Hippocampal formation (tissue), 2 donors: ENCODE measurements at regions not wholly inside any gene's neighbourhood (a gene's known extent, or its start where the extent isn't known, plus 50 kb on each side); places are given as distances from the start of the nearest gene placed in this dataset.
A peak's percentile ranks its signal among the peaks of the same experiment; 100 is the strongest.
"Not testable (repeated sequence)": the region's sequence is repeated elsewhere in the genome, so short reads cannot be mapped to it uniquely, and the experiment has no call there.

Experiments used
- DNase-seq, 2 donors: peaks; one replicate each; lab custom pipeline; 2025; lab: John Stamatoyannopoulos, UW

- peak; percentile 2 to 40 for DNase-seq
Observed at GRCh38 chr14:21902561-21903181, 229.1 kb upstream of the OR4E1 start.

DNA sequence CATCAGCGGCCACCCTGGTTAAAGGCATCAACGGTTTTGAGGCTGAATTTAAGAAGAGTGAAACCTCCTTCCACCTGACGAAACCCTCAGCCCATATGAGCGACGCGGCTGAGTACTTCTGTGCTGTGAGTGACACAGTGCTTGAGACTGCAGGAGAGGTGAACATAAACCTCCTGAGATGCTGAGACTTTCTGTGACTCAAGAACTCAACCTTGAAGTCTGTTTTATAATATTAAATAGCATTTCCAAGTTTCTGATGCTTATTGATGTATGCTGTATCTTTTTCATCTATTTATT, 221.2 kb upstream of the OR4E1 start:
- not testable (repeated sequence) for DNase-seq

DNA sequence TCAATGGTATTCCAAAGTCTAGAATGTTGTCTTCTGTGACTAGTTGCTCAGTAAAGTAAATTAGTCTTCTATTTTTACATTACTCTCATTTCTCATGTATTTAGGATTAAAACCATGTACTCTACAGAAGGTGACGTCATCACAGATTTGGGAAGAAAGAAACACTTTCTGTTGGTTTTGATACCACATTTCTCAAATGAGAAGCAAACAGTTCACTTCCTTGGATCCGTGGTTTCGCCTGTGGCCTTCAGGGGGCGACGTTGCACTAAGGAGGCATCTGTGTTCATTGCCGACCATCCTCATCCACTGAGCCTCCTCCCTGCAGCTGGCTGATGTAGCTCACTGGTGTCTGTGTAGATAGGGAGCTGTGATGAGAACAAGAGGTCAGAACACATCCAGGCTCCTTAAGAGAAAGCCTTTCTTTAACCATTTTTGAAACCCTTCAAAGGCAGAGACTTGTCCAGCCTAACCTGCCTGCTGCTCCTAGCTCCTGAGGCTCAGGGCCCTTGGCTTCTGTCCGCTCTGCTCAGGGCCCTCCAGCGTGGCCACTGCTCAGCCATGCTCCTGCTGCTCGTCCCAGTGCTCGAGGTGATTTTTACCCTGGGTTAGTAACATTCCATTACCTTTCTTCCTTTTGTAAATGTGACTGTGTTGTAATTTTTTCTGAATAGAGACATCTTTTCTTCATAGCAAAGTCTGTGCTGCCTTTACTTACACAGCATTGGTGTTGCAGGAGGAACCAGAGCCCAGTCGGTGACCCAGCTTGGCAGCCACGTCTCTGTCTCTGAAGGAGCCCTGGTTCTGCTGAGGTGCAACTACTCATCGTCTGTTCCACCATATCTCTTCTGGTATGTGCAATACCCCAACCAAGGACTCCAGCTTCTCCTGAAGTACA, 220.6 kb upstream of the OR4E1 start:
- peak in 1 of 2 donors; percentile 0 for DNase-seq

DNA sequence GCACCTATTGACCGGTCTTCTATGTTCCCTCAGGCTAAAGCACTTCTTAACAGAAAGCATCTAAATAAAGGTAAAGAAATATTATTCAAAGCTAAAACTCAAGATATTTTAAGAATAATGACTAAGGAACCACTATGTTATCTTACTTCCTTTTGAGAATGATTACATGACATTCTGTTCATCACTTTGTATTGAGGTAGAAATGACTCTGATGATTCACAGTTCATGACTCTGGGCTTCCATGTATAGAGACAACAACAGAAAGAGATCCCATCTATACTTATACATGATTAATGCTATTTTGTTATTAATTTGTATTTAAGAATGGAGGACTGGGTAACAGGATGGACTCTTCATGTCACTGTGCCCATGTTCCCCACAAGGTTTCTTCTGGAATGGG, 218.3 kb upstream of the OR4E1 start:
- DNase-seq, result no peak

DNA sequence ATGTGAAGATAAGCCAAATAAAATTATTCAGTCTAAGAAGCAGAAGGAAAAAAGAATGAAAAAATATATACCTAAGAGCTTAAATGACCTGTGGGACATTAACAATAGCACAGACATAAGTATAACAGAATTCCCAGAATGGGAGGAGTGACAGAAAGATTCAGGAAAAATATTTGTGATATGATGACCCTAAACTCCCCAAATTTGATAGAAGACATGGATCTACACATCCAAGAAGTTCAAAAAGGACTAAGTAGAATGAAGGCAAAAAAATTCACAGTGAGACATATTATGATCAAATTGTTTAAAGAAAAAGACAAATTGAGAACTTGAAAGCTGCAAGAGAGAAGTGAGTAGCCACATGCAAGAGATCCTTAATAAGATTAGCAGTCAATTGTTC, 211.4 kb upstream of the OR4E1 start:
- no peak for DNase-seq

GRCh38 chr14:21882226-21882625, 208.6 kb upstream of the OR4E1 start:
- no peak for DNase-seq

DNA sequence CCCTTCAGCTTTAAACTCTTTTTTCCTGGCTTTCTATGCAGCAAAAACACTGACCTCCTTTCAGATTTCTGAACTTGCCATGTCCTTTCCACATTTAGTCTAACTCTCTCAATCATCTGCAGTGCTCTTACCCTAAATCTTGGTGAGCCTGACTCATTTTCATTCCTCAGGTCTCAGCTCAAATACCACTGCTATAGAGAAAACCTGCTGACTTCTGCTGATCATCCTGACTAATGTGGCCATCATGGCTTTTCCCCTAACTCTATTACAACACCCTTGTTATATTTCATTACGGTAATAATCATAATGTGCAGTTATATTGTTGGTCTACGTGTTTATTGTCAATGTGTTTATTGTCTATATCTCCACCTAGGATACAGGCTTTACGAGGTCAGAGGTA, 207.3 kb upstream of the OR4E1 start:
- DNase-seq, result no peak

GRCh38 chr14:21875791-21876190, 202.2 kb upstream of the OR4E1 start:
- no peak for DNase-seq

GRCh38 chr14:21874946-21875345, 201.3 kb upstream of the OR4E1 start:
- DNase-seq, result no peak

- DNase-seq, result no peak
Observed at GRCh38 chr14:21874167-21874566, 200.5 kb upstream of the OR4E1 start.

DNA sequence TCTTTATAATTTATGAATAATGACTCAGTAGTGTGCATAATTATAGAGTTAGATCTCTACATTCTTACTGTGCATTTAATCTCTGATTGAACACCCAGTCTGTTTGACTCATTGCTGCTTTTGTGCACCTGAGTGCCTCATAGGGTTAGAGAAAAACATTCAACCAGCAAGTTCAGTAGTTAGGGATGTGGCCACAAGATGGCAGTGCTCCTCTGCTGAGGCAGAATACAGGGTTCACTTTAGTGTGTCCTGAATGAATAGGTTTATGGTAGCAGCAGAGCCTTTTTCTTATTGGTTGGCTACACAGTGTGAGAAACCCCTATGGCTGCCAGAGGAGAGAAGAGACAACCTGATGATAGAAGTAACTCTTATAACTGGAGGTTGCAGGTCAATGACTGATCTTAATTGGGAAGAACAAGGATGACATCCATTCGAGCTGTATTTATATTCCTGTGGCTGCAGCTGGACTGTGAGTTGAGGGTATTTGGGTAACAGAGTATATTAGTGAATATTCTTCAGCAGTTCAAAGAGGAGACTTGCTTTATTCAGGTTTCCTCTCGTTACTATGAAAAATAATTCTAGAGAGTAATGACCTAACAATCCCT, 194.9 kb upstream of the OR4E1 start:
- peak; percentile 2 to 15 for DNase-seq

DNA sequence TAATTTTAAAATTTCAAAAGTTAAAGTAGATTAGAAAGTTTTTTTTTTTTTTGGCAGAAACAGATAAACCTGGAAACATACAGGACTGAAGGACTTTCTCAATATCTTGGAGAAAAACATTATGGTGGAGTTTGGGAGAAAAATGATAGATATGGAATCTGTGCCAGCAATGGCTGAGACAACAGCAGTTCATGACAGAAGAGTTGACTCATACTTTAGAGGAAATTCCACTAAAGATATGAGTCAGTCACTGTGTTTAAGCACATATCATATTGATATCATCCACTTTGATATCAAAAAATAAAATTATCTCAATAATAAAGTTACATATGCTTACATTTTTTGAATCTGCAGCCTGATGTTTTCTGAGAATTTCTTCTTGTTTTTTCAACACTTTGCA, 193.9 kb upstream of the OR4E1 start:
- no peak for DNase-seq

DNA sequence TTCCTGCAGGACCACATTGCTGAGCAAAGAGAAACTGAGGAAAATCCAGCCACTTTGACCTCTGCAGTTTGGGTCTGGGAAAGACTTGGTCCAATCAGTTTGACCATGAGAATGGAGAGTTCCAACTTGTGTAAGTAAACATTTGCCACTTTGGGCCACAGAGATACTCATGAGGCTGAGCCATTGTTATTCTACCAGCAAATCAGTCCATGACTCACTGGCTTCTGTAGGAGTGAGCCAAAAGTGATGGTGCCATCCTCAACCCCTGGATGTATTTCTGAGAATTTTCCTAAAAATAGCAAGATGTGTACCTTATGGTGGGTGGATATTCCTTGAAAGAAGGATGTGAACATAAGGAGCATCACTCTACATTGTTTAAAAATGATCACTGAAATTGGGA, 192.9 kb upstream of the OR4E1 start:
- no peak for DNase-seq

GRCh38 chr14:21863289-21863688, 189.7 kb upstream of the OR4E1 start:
- DNase-seq, result no peak

GRCh38 chr14:21861153-21861552, 187.5 kb upstream of the OR4E1 start:
- DNase-seq, result no peak

DNA sequence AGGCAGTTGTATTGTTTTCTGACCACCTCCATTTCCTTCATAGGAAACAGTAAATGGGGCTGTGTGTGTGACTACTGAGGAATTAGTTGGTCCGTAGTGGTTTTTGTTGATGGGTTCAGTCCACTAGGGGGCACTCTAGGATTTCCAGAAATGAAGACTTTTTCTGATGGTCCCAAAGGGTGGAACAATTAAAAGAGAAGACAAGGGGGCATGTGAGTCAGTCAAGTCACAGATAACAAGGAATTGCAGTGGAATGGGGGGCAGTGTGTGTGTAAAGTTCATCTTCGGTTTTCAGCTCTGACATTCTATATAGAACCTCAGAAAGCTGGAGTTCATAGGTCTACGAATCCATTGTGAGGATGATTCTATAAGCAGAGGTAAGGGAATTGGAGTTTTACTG, 186.6 kb upstream of the OR4E1 start:
- no peak for DNase-seq

GRCh38 chr14:21852775-21853174, 179.2 kb upstream of the OR4E1 start:
- DNase-seq, result no peak

DNA sequence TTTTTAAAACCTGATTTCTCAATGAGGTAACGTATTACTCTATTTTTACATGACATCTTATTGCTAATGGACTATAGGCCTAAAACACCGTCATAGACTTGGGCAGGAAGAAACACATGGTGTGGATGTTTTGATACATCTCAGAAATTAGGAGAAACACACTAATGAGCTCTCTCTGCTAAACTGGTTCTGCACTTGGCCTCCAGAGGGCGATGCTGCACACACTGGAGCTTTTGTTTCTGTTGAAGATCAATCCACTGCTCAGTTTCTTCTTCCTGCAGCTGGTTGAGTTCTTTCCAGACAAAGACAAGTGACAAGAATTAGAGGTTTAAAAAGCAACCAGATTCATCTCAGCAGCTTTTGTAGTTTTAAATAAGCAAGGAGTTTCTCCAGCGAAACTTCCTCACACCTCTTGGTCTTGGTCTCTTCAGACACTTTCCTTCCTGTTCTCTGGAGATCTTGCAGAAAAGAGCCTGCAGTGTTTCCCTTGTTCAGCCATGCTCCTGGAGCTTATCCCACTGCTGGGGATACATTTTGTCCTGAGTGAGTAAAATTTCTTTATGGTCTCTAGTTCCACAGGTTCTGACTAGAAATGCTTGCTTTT, 178.5 kb upstream of the OR4E1 start:
- peak; percentile 6 to 40 for DNase-seq

DNA sequence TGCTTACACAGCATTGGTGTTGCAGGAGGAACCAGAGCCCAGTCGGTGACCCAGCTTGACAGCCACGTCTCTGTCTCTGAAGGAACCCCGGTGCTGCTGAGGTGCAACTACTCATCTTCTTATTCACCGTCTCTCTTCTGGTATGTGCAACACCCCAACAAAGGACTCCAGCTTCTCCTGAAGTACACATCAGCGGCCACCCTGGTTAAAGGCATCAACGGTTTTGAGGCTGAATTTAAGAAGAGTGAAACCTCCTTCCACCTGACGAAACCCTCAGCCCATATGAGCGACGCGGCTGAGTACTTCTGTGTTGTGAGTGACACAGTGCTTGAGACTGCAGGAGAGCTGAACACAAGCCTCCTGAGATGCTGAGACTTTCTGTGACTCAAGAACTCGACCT, 173.3 kb upstream of the OR4E1 start:
- not testable (repeated sequence) for DNase-seq

DNA sequence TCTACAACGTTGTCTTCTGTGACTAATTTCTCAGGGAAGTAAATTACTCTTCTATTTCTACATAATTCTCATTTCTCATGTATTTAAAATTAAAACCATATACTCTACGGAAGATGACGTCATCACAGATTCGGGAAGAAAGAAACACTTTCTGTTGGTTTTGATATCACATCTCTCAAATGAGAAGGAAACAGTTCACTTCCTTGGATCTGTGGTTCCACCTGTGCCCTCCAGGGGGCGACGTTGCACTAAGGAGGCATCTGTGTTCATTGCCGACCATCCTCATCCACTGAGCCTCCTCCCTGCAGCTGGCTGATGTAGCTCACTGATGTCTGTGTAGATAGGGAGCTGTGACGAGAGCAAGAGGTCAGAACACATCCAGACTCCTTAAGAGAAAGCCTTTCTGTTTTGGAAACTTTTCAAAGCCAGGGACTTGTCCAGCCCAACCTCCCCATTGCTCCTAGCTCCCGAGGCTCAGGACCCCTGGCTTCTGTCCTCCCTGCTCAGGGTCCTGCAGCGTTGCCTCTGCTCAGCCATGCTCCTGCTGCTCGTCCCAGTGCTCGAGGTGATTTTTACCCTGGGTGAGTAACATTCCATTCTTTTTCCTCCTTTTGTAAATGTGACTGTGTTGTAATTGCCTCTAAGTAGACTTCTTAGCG, 172.7 kb upstream of the OR4E1 start:
- peak in 1 of 2 donors; percentile 6 for DNase-seq

DNA sequence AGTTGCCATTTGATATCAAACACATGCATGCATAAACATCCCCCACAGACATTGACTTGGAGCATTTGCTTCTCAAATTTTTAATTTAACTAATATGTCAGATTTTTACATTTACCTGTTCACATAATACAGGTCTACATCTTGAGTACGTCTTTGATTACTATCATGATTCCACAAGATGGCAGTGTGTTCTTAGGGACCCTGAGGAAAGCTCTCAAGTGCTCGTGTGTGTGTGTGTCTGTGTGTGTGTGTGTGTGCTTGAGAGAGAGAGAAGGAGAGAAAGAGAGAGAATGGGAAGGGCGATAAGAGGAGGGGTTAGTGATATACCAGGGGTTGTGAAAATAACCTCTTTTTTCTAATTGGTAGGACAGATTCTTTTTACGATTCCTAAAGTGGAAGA, 167.1 kb upstream of the OR4E1 start:
- DNase-seq, result no peak

DNA sequence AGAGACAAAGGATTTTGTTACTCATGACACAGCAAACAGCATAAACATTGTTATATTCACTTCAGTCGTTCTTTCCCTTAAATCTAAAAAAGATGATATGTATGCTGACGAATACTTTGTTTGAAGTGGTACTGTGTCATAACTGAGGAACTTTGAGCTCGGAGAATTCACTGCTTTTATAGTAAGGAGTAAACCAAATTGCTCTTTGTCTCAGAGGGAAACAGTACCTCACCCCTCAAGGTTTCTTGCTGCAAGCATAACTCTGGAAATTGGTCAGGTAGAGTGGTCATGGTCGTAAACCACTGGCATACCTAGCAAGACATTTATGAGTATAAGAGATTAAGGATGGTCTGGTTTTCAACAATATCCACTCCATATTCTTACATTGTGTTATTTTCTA, 160.2 kb upstream of the OR4E1 start:
- no peak for DNase-seq
